HUES64 (cell line): ENCODE measurements at regions not wholly inside any gene's neighbourhood (a gene's known extent, or its start where the extent isn't known, plus 50 kb on each side); places are given as distances from the start of the nearest gene placed in this dataset.

Experiments used
- H3K27ac ChIP-seq: 2 replicates; pipeline ENCODE4 v1.7.0; 2013; ENCODE audit warnings: low read depth, low read length, inconsistent platforms
- H3K27me3 ChIP-seq: 2 replicates; pipeline ENCODE4 v1.6.1; 2013; ENCODE audit warnings: mild to moderate bottlenecking, low read length; ENCODE audit not compliant: insufficient read depth
- H3K36me3 ChIP-seq: 2 replicates; pipeline ENCODE4 v1.6.1; 2013; ENCODE audit warnings: mild to moderate bottlenecking, low read length; ENCODE audit not compliant: insufficient read depth
- H3K4me1 ChIP-seq: 2 replicates; pipeline ENCODE4 v1.6.1; 2013; ENCODE audit warnings: mild to moderate bottlenecking, low read length, moderate library complexity; ENCODE audit not compliant: insufficient read depth
- H3K4me3 ChIP-seq: 2 replicates; pipeline ENCODE4 v1.5.1; 2013; ENCODE audit warnings: mild to moderate bottlenecking, low read length, moderate library complexity
- H3K9ac ChIP-seq: 2 replicates; pipeline ENCODE4 v1.6.1; 2013; ENCODE audit warnings: mild to moderate bottlenecking, low read depth, low read length
- H3K9me3 ChIP-seq: 2 replicates; pipeline ENCODE4 v1.6.1; 2013; ENCODE audit warnings: low read depth, low read length; ENCODE audit not compliant: insufficient read depth
- WGBS: fragments of 150-250, 120-280 bp; methylation state at CpG from one replicate; pipeline ENCODE4 v1.1.7; 2013; ENCODE audit warnings: missing lambda C conversion rate; 5-methylcytosine and 5-hydroxymethylcytosine counted together

DNA sequence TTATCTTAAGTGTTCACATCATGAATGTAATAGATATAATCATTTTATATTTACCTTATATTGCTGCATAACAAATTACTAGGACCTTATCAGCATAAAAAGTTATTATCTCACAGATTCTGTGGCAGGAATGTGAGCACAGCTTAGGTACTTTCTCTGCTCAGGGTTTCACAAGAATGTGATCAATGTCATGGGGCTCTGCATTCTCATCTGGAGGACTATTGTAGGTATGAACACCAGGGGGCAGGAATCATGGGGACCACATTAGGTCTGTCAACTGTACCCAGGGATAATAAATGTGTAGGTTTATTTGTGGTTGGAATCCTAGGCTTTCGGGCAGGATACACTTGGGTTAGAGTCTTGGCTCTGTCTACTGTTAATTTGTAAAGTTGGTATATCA lies 519.2 kb downstream of the ARAP2 start:
- no peaks in the 10 kb centered on the region for H3K9me3 ChIP-seq
- no peaks in the 10 kb centered on the region for H3K27me3 ChIP-seq
- no peak overlapping the region for H3K4me3 ChIP-seq
- 94% methylated on average over 1 of the region's 1 CpG for WGBS
- H3K27ac ChIP-seq, result no peak overlapping the region
- H3K9ac ChIP-seq, result no peak overlapping the region
- no peaks in the 10 kb centered on the region for H3K36me3 ChIP-seq
- no peaks in the 10 kb centered on the region for H3K4me1 ChIP-seq

DNA sequence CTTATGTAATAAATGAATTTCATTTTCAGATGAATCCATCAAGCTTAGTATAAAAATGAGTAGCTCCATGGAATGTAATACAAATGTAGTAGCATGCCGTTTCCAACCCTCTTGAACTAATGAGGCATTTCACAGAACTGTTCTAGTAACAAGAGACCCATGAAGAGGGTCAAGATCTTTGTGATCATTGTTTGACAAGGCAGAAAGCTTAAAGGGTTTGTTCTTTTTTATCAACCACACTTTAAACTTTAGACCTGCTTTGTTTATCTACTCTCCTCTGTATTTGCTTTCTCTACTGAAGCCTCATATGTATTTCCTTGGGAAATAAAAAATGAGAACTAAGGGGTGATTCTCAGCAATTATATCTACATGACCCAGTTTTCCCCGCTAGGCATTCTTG lies 513.9 kb downstream of the ARAP2 start:
- no peak overlapping the region for H3K9ac ChIP-seq
- no peaks in the 10 kb centered on the region for H3K36me3 ChIP-seq
- no peak overlapping the region for H3K27ac ChIP-seq
- H3K4me3 ChIP-seq, result no peak overlapping the region
- no peaks in the 10 kb centered on the region for H3K27me3 ChIP-seq
- 92% methylated on average over 2 of the region's 2 CpGs for WGBS
- no peaks in the 10 kb centered on the region for H3K9me3 ChIP-seq
- H3K4me1 ChIP-seq, result no peaks in the 10 kb centered on the region

DNA sequence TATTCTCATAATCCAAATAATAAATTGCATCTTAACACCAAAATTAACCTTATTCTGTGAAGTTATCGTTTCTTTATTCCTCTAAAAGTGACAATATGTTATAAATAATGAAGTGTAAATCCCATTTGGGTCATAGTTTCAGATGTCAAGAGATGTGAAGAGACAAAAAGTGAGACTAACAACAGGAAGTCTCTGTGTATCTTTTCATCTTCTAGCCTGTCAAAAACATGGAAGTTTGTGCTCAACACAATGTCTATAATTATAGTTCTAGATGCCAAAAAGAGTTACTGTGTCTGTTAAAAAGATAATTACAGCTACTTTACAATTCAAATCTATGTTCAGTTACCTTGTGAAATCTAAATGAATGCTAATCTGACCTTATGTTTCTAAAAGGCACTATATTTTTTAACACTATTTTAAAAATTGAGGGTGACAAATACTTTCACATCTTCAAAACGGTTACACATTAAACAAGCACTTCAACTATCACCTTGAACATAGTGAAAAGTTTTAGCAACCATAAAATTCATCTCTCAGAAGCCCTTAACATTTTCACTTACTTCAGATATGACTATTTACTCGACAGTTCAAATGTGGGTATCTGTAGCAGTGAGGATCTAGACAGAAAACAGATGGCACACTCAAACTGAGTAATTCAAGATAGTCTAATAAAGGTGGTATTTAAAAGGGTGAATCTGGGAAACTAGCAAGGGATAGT lies 509.8 kb downstream of the ARAP2 start:
- no peak overlapping the region for H3K4me3 ChIP-seq
- 96% methylated on average over 2 of the region's 3 CpGs for WGBS
- no peak overlapping the region for H3K27ac ChIP-seq
- no peaks in the 10 kb centered on the region for H3K27me3 ChIP-seq
- no peaks in the 10 kb centered on the region for H3K36me3 ChIP-seq
- H3K9ac ChIP-seq, result no peak overlapping the region
- H3K4me1 ChIP-seq, result no peaks in the 10 kb centered on the region
- no peaks in the 10 kb centered on the region for H3K9me3 ChIP-seq

DNA sequence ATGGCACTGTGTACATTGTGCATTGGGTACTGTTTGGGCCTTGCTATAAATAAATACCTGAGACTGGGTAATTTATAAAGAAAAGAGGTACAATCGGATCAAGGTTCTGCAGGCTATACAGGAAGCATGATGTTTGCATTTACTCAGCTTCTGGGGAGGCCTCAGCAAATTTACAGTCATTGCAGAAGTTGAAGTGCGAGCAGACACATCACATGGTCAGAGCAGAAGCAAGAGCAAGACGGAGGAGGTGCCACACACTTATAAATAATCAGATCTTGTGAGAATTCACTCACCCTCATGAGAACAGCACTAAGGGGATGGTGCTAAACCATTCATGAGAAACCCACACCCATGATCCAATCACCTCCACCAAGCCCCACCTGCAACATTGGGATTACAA lies 505.0 kb downstream of the ARAP2 start:
- H3K9ac ChIP-seq, result no peak overlapping the region
- H3K9me3 ChIP-seq, result peaks cover 7% of the 10 kb centered on the region; the same call in 1 of the 2 replicates
- no peak overlapping the region for H3K4me3 ChIP-seq
- WGBS, result 97% methylated on average over 3 of the region's 3 CpGs
- H3K4me1 ChIP-seq, result no peaks in the 10 kb centered on the region
- H3K27me3 ChIP-seq, result no peaks in the 10 kb centered on the region
- H3K36me3 ChIP-seq, result no peaks in the 10 kb centered on the region
- H3K27ac ChIP-seq, result no peak overlapping the region

DNA sequence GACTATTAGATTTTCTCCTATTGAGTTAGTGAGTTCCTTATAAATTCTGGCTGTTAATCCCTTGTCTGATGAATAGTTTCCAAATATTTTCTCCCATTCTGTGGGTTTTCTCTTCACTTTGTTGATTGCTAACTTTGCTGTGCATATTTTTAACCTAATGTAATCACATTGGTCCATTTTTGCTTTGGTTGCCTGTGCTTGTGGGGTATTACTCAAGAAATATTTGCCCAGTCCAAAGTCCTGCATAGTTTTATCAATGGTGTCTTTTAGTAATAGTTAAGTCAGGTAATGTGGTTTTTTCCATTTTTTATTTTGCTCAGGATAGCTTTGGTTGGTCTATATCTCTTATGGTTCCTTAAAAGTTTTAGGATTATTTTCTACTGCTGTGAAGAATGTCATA lies 490.3 kb downstream of the ARAP2 start:
- Histone ChIP-seq H3K9me3 (no peaks in the 10 kb centered on the region), H3K9ac (no peak overlapping the region), H3K27me3 (no peaks in the 10 kb centered on the region), H3K4me3 (no peak overlapping the region), H3K27ac (no peak overlapping the region), H3K4me1 (no peaks in the 10 kb centered on the region), H3K36me3 (no peaks in the 10 kb centered on the region)

DNA sequence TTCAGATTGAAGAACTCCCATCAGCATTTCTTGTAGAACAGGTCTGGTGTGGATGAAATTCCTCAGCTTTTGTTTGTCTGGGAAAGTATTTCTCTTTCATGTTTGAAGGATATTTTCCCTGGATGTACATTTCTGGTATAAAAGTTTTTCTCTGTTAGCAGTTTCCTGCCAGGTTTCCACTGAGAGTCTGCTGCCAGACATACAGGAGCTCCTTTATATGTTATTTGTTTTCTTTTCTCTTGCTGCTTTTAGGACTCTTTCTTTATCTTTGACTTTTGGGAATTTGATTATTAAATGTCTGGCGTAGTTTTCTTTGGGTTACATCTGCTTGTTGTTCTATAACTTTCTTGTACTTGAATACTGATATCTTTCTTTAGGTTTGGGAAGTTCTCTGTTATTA lies 486.5 kb downstream of the ARAP2 start:
- H3K27ac ChIP-seq, result no peak overlapping the region
- H3K4me3 ChIP-seq, result no peak overlapping the region
- H3K9ac ChIP-seq, result no peak overlapping the region
- no peaks in the 10 kb centered on the region for H3K9me3 ChIP-seq
- no peaks in the 10 kb centered on the region for H3K27me3 ChIP-seq
- no CpG with 5 or more reads among the region's 1 CpG for WGBS
- H3K4me1 ChIP-seq, result no peaks in the 10 kb centered on the region
- no peaks in the 10 kb centered on the region for H3K36me3 ChIP-seq

DNA sequence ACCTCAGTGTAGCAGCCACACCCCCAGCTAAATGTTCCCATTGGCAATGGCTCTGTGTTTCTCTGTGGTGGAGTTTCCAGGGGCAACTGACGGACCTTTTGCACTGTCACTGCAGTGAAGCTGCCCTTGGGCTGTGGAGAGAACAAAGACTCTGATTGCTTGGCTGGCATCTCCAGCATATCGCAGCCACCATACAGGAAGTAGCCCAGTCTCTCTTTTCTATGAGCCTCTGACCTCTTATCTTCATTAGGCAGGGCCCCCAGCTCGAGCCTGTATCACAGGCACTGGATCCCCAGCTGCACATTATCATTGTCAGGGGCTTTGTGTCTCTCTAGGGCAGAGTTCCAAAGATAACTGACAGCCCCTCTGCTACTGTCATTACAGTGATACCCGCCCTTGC lies 483.5 kb downstream of the ARAP2 start:
- Histone ChIP-seq H3K4me3 (no peak overlapping the region), H3K27me3 (no peaks in the 10 kb centered on the region)
- 82% methylated on average over 4 of the region's 4 CpGs for whole genome bisulfite sequencing

DNA sequence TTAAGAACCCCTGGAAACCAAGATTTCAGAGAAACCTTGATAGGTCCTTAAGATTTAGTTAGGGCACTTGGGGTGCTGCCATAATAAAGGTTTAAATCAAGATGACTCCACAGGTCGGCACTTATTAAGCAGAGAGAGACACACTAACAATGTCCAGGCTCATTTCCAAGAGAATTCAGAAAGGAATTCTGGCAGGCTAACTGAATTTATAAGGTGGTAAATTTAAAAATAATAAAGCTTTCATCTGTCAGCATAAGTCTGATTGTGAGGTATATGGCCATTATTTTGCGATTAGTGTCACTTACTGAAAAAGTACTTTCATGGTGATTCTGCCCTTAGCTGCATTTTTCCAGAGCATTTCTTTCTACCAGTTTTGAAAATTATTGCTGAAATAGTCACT lies 472.7 kb downstream of the ARAP2 start:
- no peak overlapping the region for H3K9ac ChIP-seq
- H3K4me1 ChIP-seq, result no peaks in the 10 kb centered on the region
- WGBS, result 92% methylated on average over 2 of the region's 2 CpGs
- no peaks in the 10 kb centered on the region for H3K9me3 ChIP-seq
- no peaks in the 10 kb centered on the region for H3K36me3 ChIP-seq
- H3K27me3 ChIP-seq, result no peaks in the 10 kb centered on the region
- H3K4me3 ChIP-seq, result no peak overlapping the region
- H3K27ac ChIP-seq, result no peak overlapping the region

More for the DNA sequence above, 483.5 kb downstream of the ARAP2 start:
- Histone ChIP-seq H3K9me3 (no peaks in the 10 kb centered on the region), H3K36me3 (no peaks in the 10 kb centered on the region), H3K27ac (no peak overlapping the region), H3K9ac (no peak overlapping the region), H3K4me1 (no peaks in the 10 kb centered on the region)

DNA sequence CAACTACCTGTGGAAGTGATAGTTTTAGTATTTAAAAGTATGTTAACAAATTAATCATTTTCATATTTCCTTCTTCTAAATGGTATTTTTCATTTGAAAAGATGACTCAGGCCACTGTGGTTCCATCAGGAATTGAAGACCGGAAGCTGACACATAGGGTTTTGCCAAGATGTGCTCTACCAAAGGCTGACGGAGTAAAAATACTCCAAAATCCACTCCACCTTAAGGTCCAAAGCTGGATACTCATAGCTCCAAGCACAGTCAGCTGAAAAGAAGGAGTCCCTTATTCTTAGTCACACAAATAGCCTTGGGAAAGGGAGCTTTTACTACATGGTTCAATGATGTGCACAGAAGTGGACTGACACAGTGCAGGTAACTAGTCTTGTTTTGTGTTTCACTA lies 472.0 kb downstream of the ARAP2 start:
- 97% methylated on average over 2 of the region's 2 CpGs for WGBS
- Histone ChIP-seq H3K9ac (no peak overlapping the region), H3K36me3 (no peaks in the 10 kb centered on the region), H3K27ac (no peak overlapping the region), H3K9me3 (no peaks in the 10 kb centered on the region), H3K4me1 (no peaks in the 10 kb centered on the region), H3K4me3 (no peak overlapping the region), H3K27me3 (no peaks in the 10 kb centered on the region)

DNA sequence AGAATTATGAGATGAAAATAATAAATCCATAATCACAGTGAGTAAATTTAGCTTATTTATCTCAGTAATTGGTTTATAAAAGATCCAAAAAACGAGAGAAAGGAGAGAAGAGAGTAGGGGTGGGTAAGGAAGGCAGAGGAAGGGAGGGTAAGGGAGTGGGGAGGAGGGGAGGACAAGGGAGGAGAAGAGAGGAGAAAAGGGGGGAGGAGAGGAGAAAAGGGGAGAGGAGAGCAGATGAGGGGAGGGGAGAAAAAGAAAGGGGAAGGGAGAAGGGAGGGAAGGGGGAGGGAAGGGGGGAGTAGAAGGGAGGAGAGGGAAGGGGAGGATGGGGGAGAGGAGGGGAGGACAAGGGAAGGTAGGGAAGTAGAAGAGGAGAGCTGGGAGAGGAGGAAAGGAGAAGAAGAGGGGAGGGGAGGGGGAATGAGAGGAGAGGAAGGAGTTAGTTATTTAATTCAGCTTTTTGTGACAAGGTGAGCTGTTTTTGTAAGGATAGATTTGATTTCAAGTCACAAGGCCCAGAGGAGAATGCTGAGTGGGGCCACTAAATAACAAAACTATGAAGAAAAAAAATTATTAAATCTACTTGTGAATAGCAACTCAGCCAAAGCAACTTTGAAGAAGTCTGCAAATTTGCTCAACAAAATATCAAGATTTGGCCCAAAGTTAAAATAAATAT lies 454.3 kb downstream of the ARAP2 start:
- no peak overlapping the region for H3K27ac ChIP-seq
- H3K9ac ChIP-seq, result no peak overlapping the region
- H3K4me1 ChIP-seq, result no peaks in the 10 kb centered on the region
- H3K4me3 ChIP-seq, result no peak overlapping the region
- H3K9me3 ChIP-seq, result no peaks in the 10 kb centered on the region
- no peaks in the 10 kb centered on the region for H3K27me3 ChIP-seq
- no peaks in the 10 kb centered on the region for H3K36me3 ChIP-seq
- WGBS, result 85% methylated on average over 1 of the region's 1 CpG

DNA sequence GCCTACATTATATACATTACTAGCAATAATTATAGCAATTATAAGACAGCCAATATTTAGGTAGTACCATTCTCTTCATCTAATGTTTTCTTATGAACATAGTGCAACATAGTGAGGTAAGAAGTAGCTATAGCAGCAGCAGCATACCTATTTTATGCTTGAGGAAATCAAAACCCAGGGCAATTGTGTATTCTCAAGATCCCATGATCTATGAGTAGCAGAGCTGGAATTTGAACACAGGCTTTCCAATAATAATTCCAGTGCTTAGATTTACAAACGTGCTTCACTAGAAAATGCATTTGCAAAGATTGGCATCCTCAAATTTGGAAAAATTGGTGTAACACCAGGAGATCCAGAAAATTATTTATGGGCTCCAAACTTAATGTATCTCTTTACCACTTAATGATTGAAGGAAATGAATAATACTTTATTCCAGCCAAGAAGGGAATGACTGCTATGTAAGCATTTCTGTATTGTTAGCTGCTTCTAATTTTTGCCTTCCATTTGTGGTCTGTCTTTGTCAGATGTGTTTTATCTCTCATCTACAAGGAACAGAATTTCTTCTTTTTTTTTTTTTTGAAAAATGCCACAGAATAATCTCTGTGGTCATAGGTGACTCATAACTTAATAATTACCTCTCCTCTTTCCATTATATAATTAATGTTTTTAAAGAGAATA lies 451.1 kb downstream of the ARAP2 start:
- WGBS, result 85% methylated on average over 1 of the region's 1 CpG
- H3K4me3 ChIP-seq, result no peak overlapping the region
- H3K36me3 ChIP-seq, result no peaks in the 10 kb centered on the region
- H3K9me3 ChIP-seq, result peaks cover 20% of the 10 kb centered on the region; the same call in 1 of the 2 replicates
- no peaks in the 10 kb centered on the region for H3K27me3 ChIP-seq
- no peak overlapping the region for H3K9ac ChIP-seq
- no peaks in the 10 kb centered on the region for H3K4me1 ChIP-seq
- no peak overlapping the region for H3K27ac ChIP-seq
